Retinal pigment epithelial cell (primary cell): ENCODE measurements at regions not wholly inside any gene's neighbourhood (a gene's known extent, or its start where the extent isn't known, plus 50 kb on each side); places are given as distances from the start of the nearest gene placed in this dataset.

ENCODE experiments used
- DNase-seq: peaks from one replicate; pipeline ENCODE4 v3.0.0-alpha.2; 2010; ENCODE audit warnings: low read depth
- H3K4me3 ChIP-seq: 2 replicates; pipeline ENCODE4 v1.5.1; 2011; ENCODE audit warnings: mild to moderate bottlenecking, low read length, control low read depth, moderate library complexity
- TF ChIP-seq, protein P1 (sequence below): conservative IDR thresholded peaks from 2 replicates; pipeline ENCODE4 v1.5.1; 2011; ENCODE audit warnings: low read depth, low read length, control low read depth, inconsistent platforms

DNA sequence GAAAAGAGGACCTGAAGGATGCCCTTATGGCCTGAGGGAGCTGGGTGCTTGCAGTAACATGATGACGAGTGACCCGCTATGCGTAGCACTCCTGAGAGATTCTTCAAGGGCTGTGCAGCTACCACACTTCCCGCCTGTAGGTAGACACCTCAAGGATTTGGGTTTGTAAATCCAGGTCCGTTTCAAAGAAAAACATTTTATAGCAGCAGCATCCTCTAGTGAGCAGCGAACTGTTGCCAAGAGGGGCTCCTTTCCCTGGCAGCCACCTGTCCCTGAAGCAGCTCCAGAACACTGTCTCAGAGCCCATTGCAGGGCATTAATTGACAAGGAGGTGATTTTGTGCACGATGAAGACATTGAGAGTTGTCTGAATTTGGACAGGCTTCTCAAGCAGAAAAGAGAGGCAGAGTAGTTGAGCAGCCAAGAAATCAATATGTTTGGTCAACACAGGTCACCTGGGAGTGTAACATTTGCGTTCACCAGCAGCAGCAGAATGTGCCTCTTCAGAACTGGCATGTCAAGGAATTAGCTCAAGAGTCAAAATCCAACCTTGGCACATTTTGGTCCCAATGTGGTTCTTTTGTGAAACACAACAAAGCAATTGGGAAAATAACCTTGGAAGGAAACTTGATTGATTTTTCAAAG, 209.8 kb upstream of the MTNR1B start:
- TF ChIP-seq, protein P1, sequence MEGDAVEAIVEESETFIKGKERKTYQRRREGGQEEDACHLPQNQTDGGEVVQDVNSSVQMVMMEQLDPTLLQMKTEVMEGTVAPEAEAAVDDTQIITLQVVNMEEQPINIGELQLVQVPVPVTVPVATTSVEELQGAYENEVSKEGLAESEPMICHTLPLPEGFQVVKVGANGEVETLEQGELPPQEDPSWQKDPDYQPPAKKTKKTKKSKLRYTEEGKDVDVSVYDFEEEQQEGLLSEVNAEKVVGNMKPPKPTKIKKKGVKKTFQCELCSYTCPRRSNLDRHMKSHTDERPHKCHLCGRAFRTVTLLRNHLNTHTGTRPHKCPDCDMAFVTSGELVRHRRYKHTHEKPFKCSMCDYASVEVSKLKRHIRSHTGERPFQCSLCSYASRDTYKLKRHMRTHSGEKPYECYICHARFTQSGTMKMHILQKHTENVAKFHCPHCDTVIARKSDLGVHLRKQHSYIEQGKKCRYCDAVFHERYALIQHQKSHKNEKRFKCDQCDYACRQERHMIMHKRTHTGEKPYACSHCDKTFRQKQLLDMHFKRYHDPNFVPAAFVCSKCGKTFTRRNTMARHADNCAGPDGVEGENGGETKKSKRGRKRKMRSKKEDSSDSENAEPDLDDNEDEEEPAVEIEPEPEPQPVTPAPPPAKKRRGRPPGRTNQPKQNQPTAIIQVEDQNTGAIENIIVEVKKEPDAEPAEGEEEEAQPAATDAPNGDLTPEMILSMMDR: no peak
- DNase-seq: no peak
- no peak overlapping the region for H3K4me3 ChIP-seq

DNA sequence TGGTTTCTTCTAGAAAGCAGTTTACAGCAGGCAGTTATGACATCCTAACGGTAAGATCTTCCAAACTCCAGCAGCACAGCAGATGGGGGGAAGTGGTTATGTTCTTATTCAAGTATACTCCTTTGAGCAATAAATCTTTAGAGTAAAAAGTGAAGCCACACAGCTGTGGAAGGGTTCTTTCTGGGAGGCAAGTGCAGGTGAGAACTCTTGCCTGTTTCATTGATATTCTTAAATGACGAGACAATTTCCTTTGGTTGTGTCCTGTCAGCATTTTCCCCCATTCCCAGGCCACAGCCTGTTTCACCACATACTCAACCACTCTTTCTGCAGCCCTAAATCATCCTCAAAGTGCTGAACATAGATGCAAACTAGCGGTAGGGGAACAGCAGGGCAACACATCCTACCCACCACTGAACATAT, 207.3 kb upstream of the MTNR1B start:
- TF ChIP-seq, protein P1: no peak

DNA sequence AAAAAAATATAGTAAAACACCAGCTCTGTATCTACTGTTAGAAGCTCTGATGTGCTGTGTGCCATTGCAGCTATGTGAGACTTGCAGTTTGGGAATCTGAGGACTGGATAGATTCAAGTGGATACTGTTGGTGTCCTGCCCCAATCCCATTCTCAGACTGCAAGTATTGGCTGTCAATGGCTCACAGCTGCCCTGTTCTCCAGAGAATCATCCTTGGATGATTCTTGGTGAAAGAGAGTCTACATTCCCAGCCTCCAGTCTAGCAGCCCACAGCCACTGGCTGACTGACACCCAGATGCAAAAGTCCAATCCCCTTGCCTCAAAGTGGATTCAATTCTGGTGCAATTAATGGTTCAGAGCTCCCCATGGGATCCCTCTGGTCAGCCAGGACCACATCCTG, 206.1 kb upstream of the MTNR1B start:
- no peak for DNase-seq
- TF ChIP-seq, protein P1: no peak
- H3K4me3 ChIP-seq: no peak overlapping the region

More for the DNA sequence above, 207.3 kb upstream of the MTNR1B start:
- H3K4me3 ChIP-seq: no peak overlapping the region
- DNase-seq: no peak

DNA sequence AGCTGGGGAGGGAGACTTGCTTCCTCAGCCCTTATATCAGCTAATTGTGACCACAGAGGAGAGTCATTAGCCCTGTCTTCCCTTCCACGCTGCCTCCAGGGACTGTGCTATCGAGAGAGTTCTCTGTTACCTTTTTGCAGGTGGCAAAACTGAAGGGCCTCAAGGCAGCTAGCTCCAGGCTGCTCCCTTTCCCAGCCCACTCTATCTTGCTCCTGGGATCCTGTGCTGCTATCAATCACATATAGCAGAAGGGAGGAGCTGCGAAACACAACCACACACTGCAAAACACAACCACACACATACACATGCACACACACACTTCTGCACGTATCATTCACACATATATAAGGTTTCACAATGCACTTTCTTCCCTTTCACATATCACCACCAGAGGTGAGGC, 205.3 kb upstream of the MTNR1B start:
- TF ChIP-seq, protein P1: no peak
- no peak for DNase-seq
- H3K4me3 ChIP-seq: no peak overlapping the region

DNA sequence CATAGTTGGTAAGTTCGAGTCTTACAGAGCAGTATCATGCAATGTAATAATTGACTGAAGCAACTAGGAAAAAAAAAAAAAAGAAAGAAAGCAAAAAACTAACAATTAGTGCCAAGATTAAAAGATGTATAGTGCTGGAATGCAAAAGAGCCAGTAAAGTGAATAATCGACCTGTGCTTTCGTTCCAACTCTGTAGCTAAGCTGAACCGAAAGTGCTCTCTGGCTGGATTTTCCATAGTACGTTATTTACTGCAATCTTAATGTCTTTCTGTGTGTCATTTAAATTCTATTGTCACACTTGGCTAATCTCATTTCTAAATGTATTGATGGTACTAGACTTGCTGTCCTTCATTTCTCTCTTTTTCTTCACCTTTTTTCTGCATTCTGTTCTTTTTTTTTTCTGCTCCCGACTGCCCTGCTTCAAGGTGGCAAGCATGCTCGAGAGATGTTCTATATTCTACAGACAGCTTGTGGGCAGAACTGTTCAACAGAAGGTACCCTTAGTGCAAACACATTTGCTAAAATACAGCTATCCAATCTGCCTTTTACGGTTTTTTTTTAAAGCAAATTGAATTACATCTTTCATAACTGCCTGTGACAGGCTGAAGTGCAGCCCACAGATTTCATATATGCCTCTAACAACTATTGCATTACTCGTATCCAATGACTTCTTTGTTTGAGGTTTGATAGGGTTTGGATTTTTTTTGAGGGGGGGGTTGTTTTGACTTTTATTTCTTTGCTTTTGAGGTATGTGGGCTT, 204.2 kb upstream of the MTNR1B start:
- no peak overlapping the region for H3K4me3 ChIP-seq
- no peak for DNase-seq
- TF ChIP-seq, protein P1: no peak

DNA sequence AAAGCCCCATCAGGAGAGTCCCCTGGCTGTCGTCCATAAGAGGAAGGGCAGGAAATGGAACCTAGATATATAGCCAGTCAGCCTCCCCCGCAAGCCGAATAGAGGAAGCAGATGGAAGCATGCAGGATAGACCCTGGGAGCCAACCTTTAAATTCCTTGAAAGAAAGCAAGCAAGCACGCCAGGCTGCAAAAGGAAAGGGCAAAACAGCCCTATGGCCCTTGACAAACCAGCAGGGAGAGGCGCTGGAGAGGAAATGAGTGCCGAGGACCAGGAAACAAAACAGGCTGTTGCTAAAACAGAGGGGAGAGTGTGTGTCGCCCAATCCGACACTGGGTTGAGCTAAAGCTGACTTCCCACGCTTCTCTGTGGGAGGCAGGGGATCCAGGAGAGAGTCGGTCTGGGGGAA, 203.5 kb upstream of the MTNR1B start:
- TF ChIP-seq, protein P1: no peak
- no peak for DNase-seq
- no peak overlapping the region for H3K4me3 ChIP-seq

DNA sequence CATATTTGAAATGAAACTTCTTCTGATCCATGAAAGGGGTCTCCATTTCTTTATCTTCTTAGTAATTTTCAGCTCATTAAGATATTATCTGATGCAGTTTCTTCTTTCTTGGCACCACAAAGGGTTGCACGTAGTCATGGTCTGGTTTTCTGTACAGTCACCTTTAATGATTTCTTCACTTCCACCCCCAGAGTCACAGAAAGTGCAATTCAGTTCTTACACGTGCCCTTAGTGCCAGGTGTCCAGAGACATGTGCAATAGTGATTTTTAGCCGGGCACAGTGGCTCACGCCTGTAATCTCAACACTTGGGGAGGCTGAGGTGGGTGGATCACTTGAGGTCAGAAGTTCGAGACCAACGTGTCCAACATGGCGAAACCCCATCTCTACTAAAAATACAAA, 202.8 kb upstream of the MTNR1B start:
- TF ChIP-seq, protein P1: no peak
- no peak for DNase-seq
- H3K4me3 ChIP-seq: no peak overlapping the region
